ENCODE measurements at regions not wholly inside any gene's neighbourhood (a gene's known extent, or its start where the extent isn't known, plus 50 kb on each side); places are given as distances from the start of the nearest gene placed in this dataset.

- TF ChIP-seq, protein P1, sequence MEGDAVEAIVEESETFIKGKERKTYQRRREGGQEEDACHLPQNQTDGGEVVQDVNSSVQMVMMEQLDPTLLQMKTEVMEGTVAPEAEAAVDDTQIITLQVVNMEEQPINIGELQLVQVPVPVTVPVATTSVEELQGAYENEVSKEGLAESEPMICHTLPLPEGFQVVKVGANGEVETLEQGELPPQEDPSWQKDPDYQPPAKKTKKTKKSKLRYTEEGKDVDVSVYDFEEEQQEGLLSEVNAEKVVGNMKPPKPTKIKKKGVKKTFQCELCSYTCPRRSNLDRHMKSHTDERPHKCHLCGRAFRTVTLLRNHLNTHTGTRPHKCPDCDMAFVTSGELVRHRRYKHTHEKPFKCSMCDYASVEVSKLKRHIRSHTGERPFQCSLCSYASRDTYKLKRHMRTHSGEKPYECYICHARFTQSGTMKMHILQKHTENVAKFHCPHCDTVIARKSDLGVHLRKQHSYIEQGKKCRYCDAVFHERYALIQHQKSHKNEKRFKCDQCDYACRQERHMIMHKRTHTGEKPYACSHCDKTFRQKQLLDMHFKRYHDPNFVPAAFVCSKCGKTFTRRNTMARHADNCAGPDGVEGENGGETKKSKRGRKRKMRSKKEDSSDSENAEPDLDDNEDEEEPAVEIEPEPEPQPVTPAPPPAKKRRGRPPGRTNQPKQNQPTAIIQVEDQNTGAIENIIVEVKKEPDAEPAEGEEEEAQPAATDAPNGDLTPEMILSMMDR (IDR thresholded peaks at IDR 0.05; ENCODE audit: insufficient read depth, low read length) = no peak
- TF ChIP-seq REST (IDR thresholded peaks at IDR 0.05; ENCODE audit: insufficient replicate concordance, low read depth) = no peak
Observed at GRCh38 chr5:101473483-101473882, 570.4 kb upstream of the ST8SIA4 start.
